ENCODE measurements at regions not wholly inside any gene's neighbourhood (a gene's known extent, or its start where the extent isn't known, plus 50 kb on each side); places are given as distances from the start of the nearest gene placed in this dataset.

GRCh38 chr1:221858818-221859611, 117.1 kb upstream of the DUSP10 start:
- WGBS (ENCODE audit: extremely low coverage, insufficient read length, low lambda C conversion rate) = no CpG with 5 or more reads among the region's 3 CpGs
- Histone ChIP-seq H2BK20ac (ENCODE audit: low read depth, low read length, poor library complexity, severe bottlenecking) (no peak overlapping the region), H3K27me3 (ENCODE audit: insufficient read depth, low read length) (no peaks in the 10 kb centered on the region), H3K79me1 (ENCODE audit: insufficient read depth, low read depth, low read length, poor library complexity, severe bottlenecking) (no peaks in the 10 kb centered on the region), H3T11ph (ENCODE audit: low read length) (no peak overlapping the region), H3K14ac (ENCODE audit: insufficient read depth, low read length) (no peak overlapping the region), H2BK12ac (ENCODE audit: insufficient read length, low read depth, low read length) (no peak overlapping the region), H2BK15ac (ENCODE audit: low read depth, low read length) (no peak overlapping the region), H4K91ac (ENCODE audit: insufficient read length, low read depth, low read length) (no peak overlapping the region), H4K20me1 (ENCODE audit: control insufficient read depth, insufficient read depth, insufficient read length) (no peaks in the 10 kb centered on the region), H3K27ac (ENCODE audit: insufficient read length, low read depth, low read length) (no peak overlapping the region), H2AK5ac (ENCODE audit: insufficient read length, low read length) (no peak overlapping the region), H3K23me2 (ENCODE audit: insufficient read length, low read depth, low read length, poor library complexity, severe bottlenecking) (no peaks in the 10 kb centered on the region), H4K8ac (replicated peaks; ENCODE audit: insufficient read length, low read depth, low read length) (no peak overlapping the region), H2BK5ac (ENCODE audit: insufficient read length, low read length) (no peak overlapping the region), H2AFZ (ENCODE audit: low read length) (no peak overlapping the region), H3K79me2 (ENCODE audit: insufficient read depth, low read length) (no peaks in the 10 kb centered on the region), H2BK120ac (ENCODE audit: low read depth, low read length, poor library complexity, severe bottlenecking) (no peak overlapping the region), H3K9me3 (ENCODE audit: control insufficient read depth, low read depth, low read length) (no peaks in the 10 kb centered on the region), H3K23ac (ENCODE audit: insufficient read length, low read depth, low read length) (no peak overlapping the region), H3K56ac (ENCODE audit: insufficient read length, low read depth, low read length) (no peak overlapping the region), H3K9ac (ENCODE audit: extremely low read depth, insufficient read length, low read length) (no peak overlapping the region), H3K4me2 (ENCODE audit: insufficient read depth, insufficient read length, low read length) (no peak overlapping the region), H3K4ac (ENCODE audit: low read depth, low read length) (no peak overlapping the region), H3K18ac (ENCODE audit: insufficient read length, low read depth, low read length) (no peak overlapping the region), H3K4me1 (ENCODE audit: insufficient read depth, low read length) (no peaks in the 10 kb centered on the region), H4K5ac (ENCODE audit: insufficient read length, low read depth, low read length) (no peak overlapping the region)
- no peaks in the 10 kb centered on the region for H3K9me3 Mint-ChIP-seq
- no peaks in the 10 kb centered on the region for H3K27me3 Mint-ChIP-seq (ENCODE audit: low read depth)
- no peaks in the 10 kb centered on the region for H3K36me3 Mint-ChIP-seq (ENCODE audit: insufficient read depth in 1 of 3, low read depth in 3 of 3)
- H3K4me3 Mint-ChIP-seq = no peak overlapping the region
- peaks cover 7 to 11% of the 10 kb centered on the region in 2 experiments for H3K4me1 Mint-ChIP-seq
- DNase-seq = no peak
- H3K27ac Mint-ChIP-seq = no peak overlapping the region
- no peak for TF ChIP-seq CTCF (conservative IDR thresholded peaks at IDR 0.05)
